ENCODE measurements at regions not wholly inside any gene's neighbourhood (a gene's known extent, or its start where the extent isn't known, plus 50 kb on each side); places are given as distances from the start of the nearest gene placed in this dataset.

DNA sequence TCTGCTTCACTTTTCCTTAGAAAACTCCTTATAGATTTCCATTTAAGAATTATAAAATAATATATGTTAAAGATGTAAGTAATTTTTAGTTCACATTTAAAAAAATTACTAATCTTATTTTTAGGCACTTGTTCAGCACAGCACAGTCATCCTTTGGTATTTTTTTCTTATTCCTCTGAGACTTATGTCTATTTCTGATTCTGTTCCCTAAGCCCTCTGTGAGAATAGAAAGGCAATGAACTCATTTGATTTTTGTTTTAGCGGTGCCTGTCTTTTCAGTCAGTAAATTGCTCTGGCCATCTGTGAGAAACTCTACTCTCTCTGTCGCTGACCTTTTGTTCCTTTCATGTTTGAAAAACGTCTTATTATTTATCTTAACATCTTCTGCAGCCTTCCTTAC, 168.1 kb downstream of the PCDH17 start:
- Histone ChIP-seq H3K27me3 (replicated peaks in 1 of 4; ENCODE audit: control extremely low read depth in 1 of 4, control insufficient read depth in 3 of 4, insufficient read depth in 4 of 4, low read length in 3 of 4) (no peaks in the 10 kb centered on the region), H3K79me2 (ENCODE audit: control insufficient read depth, insufficient read depth, low read length) (no peaks in the 10 kb centered on the region), H3K36me3 (replicated peaks in 1 of 2; ENCODE audit: control extremely low read depth in 1 of 2, control insufficient read depth in 1 of 2, extremely low read depth in 1 of 2, insufficient read depth in 2 of 2, low read length in 1 of 2) (no peaks in the 10 kb centered on the region), H3K4me2 (replicated peaks; ENCODE audit: low read depth, low read length, poor library complexity, severe bottlenecking) (no peak overlapping the region), H3K9me3 (ENCODE audit: control extremely low read depth in 1 of 3, control insufficient read depth in 2 of 3, insufficient read depth in 1 of 3, low read length in 2 of 3) (no peaks in the 10 kb centered on the region), H3K9ac (ENCODE audit: low read length) (no peak overlapping the region), H2AFZ (ENCODE audit: insufficient read depth, low read depth, low read length, poor library complexity, severe bottlenecking) (no peak overlapping the region), H3K4me3 (ENCODE audit: control extremely low read depth in 1 of 5, extremely low read depth in 1 of 5, insufficient read depth in 1 of 5, low read depth in 2 of 5, low read length in 4 of 5) (no peak overlapping the region), H3K4me1 (ENCODE audit: control insufficient read depth in 2 of 2, insufficient read depth in 2 of 2, low read length in 2 of 2) (no peaks in the 10 kb centered on the region), H4K20me1 (ENCODE audit: control insufficient read depth, insufficient read depth, low read length, poor library complexity, severe bottlenecking) (no peaks in the 10 kb centered on the region), H3K27ac (ENCODE audit: low read length in 2 of 2) (no peak overlapping the region)
- 88% methylated on average over 3 of the region's 3 CpGs for WGBS (ENCODE audit: insufficient coverage)
- CTCF ChIA-PET, result no interaction called here
- no peaks in the 10 kb centered on the region for H3K4me1 Mint-ChIP-seq
- no peak overlapping the region for H3K27ac Mint-ChIP-seq
- TF ChIP-seq EZH2 (IDR thresholded peaks at IDR 0.05; ENCODE audit: borderline replicate concordance, insufficient read depth, low read depth, low read length, poor library complexity, severe bottlenecking), result no peak
- TF ChIP-seq, protein P1, sequence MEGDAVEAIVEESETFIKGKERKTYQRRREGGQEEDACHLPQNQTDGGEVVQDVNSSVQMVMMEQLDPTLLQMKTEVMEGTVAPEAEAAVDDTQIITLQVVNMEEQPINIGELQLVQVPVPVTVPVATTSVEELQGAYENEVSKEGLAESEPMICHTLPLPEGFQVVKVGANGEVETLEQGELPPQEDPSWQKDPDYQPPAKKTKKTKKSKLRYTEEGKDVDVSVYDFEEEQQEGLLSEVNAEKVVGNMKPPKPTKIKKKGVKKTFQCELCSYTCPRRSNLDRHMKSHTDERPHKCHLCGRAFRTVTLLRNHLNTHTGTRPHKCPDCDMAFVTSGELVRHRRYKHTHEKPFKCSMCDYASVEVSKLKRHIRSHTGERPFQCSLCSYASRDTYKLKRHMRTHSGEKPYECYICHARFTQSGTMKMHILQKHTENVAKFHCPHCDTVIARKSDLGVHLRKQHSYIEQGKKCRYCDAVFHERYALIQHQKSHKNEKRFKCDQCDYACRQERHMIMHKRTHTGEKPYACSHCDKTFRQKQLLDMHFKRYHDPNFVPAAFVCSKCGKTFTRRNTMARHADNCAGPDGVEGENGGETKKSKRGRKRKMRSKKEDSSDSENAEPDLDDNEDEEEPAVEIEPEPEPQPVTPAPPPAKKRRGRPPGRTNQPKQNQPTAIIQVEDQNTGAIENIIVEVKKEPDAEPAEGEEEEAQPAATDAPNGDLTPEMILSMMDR (IDR thresholded peaks at IDR 0.05), result no peak
- ATAC-seq (ENCODE audit: low read depth), result no peak
- H3K9me3 Mint-ChIP-seq (ENCODE audit: insufficient read depth), result no peaks in the 10 kb centered on the region
- intact Hi-C loops (cut with micrococcal nuclease), result no loop called here
- DNase-seq, result no peak
- no peaks in the 10 kb centered on the region for H3K27me3 Mint-ChIP-seq
- no peak overlapping the region for H3K4me3 Mint-ChIP-seq
- POLR2A ChIA-PET, result no interaction called here

DNA sequence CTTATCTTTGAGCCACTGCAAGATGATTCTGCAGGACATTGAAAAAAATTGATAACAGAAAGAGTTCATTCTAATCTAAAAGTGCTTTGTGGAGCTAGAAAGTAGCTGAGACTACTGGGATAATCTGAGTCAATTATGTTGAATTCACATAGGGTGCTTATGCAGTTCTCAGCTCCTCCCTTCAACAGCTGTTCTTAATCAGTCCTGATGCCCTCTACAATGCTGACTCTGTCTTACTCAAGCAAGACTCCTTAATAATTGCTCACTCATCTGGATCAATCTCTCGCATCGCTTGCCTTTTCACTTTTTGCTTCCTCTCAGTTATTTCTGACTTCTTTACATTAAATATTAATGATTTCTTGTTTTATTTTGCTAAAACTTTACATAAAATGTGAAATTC, 182.1 kb downstream of the PCDH17 start:
- no peak overlapping the region for H3K27ac Mint-ChIP-seq

More for the DNA sequence above, 182.1 kb downstream of the PCDH17 start:
- no peak overlapping the region for H3K9ac ChIP-seq (ENCODE audit: low read length)
- WGBS (ENCODE audit: insufficient coverage), result no CpG with 5 or more reads among the region's 2 CpGs
- ChIA-PET CTCF (no interaction called here), POLR2A (no interaction called here)
- H3K36me3 ChIP-seq (replicated peaks in 1 of 2; ENCODE audit: control extremely low read depth in 1 of 2, control insufficient read depth in 1 of 2, extremely low read depth in 1 of 2, insufficient read depth in 2 of 2, low read length in 1 of 2), result no peaks in the 10 kb centered on the region
- Mint-ChIP-seq H3K27me3 (no peaks in the 10 kb centered on the region), H3K9me3 (ENCODE audit: insufficient read depth) (no peaks in the 10 kb centered on the region), H3K4me3 (no peak overlapping the region), H3K4me1 (no peaks in the 10 kb centered on the region)
- ATAC-seq (ENCODE audit: low read depth) (no peak), DNase-seq (no peak)
- no peak overlapping the region for H3K4me2 ChIP-seq (replicated peaks; ENCODE audit: low read depth, low read length, poor library complexity, severe bottlenecking)
- no peak for TF ChIP-seq EZH2 (IDR thresholded peaks at IDR 0.05; ENCODE audit: borderline replicate concordance, insufficient read depth, low read depth, low read length, poor library complexity, severe bottlenecking)
- TF ChIP-seq, protein P1 (IDR thresholded peaks at IDR 0.05), result no peak
- no peaks in the 10 kb centered on the region for H3K4me1 ChIP-seq (ENCODE audit: control insufficient read depth in 2 of 2, insufficient read depth in 2 of 2, low read length in 2 of 2)
- intact Hi-C loops (cut with micrococcal nuclease), result no loop called here
- H3K9me3 ChIP-seq (ENCODE audit: control extremely low read depth in 1 of 3, control insufficient read depth in 2 of 3, insufficient read depth in 1 of 3, low read length in 2 of 3), result no peaks in the 10 kb centered on the region
- H3K4me3 ChIP-seq (ENCODE audit: control extremely low read depth in 1 of 5, extremely low read depth in 1 of 5, insufficient read depth in 1 of 5, low read depth in 2 of 5, low read length in 4 of 5), result no peak overlapping the region
- no peaks in the 10 kb centered on the region for H3K27me3 ChIP-seq (replicated peaks in 1 of 4; ENCODE audit: control extremely low read depth in 1 of 4, control insufficient read depth in 3 of 4, insufficient read depth in 4 of 4, low read length in 3 of 4)
- H3K27ac ChIP-seq (ENCODE audit: low read length in 2 of 2), result no peak overlapping the region
- no peaks in the 10 kb centered on the region for H3K79me2 ChIP-seq (ENCODE audit: control insufficient read depth, insufficient read depth, low read length)
- H2AFZ ChIP-seq (ENCODE audit: insufficient read depth, low read depth, low read length, poor library complexity, severe bottlenecking), result no peak overlapping the region
- no peaks in the 10 kb centered on the region for H4K20me1 ChIP-seq (ENCODE audit: control insufficient read depth, insufficient read depth, low read length, poor library complexity, severe bottlenecking)
